Activated naive CD4-positive, alpha-beta T cell treated with anti-CD3 and anti-CD28 coated beads, Interleukin-2, amount 50 U/mL, for 72 hours (primary cell): ENCODE measurements at regions not wholly inside any gene's neighbourhood (a gene's known extent, or its start where the extent isn't known, plus 50 kb on each side); places are given as distances from the start of the nearest gene placed in this dataset.

Experiments used
- ATAC-seq, 2 donors: fragments of 150-1000 bp; cut with Tn5 transposase; 2 replicates each; pipeline ENCODE4 v1.10.0; 2021; ENCODE audit warnings: mild to moderate bottlenecking in 2 of 2, moderate library complexity in 2 of 2
- DNase-seq, 2 donors: peaks; one replicate each; pipeline ENCODE4 v3.0.0; 2021 to 2022; ENCODE audit warnings: low spot score in 2 of 2
- H3K27ac Mint-ChIP-seq, 2 donors: one replicate each; pipeline ENCODE4 v1.8.0; 2022; ENCODE audit warnings: mild to moderate bottlenecking in 2 of 2, mixed read lengths in 2 of 2
- H3K36me3 Mint-ChIP-seq, 2 donors: one replicate each; pipeline ENCODE4 v1.8.0; 2022; ENCODE audit warnings: mixed read lengths in 2 of 2
- H3K9me3 Mint-ChIP-seq, 2 donors: one replicate each; pipeline ENCODE4 v1.8.0; 2022; ENCODE audit warnings: mixed read lengths in 2 of 2

DNA sequence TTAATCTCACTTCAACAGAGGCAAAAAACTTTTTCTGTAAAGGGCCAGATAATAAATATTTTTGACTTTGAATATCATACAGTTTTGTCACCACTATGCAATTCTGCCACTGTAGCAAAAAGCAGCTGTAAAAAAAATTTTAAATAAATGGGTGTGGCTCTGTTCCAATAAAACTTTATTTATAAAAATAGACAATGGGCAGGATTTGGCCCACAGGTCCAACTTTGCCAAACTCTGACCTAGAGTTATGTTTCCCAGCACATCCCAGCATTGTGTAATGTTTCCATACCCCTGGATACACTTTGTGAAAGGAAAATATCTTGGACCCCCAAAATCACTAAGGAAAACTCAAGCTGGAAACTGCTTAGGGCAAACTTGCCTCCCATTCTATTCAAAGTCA, 94.9 kb upstream of the USP38 start:
- no peaks in the 10 kb centered on the region for H3K36me3 Mint-ChIP-seq
- H3K9me3 Mint-ChIP-seq = no peaks in the 10 kb centered on the region
- no peak overlapping the region for H3K27ac Mint-ChIP-seq
- DNase-seq = no peak
- no peak for ATAC-seq

DNA sequence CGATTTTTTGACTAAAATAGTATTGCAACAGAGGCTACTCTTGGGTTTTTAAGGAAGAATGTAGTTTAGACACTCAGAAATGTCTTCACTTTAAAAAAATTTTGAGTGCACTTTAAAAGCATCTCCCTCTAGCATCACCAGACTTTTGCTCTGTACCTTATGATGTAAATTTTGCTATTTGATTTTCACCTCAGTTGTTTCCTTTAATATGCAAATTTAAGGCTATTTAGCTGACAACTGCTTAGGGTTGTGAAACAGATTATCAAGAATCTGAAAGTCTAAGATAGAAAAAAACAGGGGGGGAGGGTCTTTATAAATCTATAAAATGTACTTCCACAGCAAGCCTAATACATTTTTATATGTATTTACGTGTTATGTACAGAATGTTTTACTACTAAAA, 92.9 kb upstream of the USP38 start:
- H3K36me3 Mint-ChIP-seq = no peaks in the 10 kb centered on the region
- DNase-seq (no peak), ATAC-seq (no peak)
- H3K27ac Mint-ChIP-seq = no peak overlapping the region
- no peaks in the 10 kb centered on the region for H3K9me3 Mint-ChIP-seq

DNA sequence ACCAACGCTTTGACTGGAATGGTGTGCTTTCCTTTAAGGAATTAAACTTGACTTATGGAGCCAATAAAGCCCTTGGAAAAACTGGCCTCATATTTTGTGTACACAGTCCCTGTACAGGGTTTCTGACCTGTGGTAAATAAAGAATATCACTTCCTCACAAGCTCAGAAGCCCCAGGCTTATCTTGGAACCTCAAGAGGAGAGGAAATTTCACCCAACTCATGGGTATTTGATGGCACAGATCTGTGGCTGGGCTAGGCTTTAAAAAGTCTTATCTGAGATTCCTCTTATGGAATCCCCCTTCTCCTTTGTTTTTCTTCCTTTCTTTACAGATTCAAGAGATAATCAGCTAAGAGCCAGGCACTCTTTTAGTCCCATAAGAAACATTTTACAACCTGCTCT, 89.3 kb upstream of the USP38 start:
- H3K27ac Mint-ChIP-seq = no peak overlapping the region
- ATAC-seq (no peak), DNase-seq (no peak)
- H3K36me3 Mint-ChIP-seq = peaks cover 0 to 6% of the 10 kb centered on the region in 2 donors
- no peaks in the 10 kb centered on the region for H3K9me3 Mint-ChIP-seq

DNA sequence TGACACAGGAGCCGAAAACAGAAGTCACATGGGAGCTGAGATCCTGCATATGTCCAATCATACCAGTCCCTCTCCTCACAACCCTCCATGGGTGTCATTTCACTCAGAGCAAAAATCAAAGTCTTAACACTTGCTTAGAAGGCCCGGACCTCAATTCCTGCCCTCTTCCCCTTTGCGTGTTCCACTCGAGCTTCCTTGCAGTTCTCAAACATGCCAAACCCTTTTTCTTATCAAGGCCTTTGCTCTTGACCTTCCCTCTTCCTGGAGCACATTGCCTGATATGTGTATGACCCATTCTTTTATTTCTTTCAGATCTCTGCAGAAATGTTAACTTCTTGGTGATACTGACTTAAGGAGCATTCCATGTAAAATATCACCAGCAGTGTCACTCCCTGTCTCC, 87.0 kb upstream of the USP38 start:
- Mint-ChIP-seq H3K36me3 (peaks cover 0 to 6% of the 10 kb centered on the region in 2 donors), H3K27ac (no peak overlapping the region), H3K9me3 (no peaks in the 10 kb centered on the region)
- no peak for DNase-seq
- no peak for ATAC-seq

DNA sequence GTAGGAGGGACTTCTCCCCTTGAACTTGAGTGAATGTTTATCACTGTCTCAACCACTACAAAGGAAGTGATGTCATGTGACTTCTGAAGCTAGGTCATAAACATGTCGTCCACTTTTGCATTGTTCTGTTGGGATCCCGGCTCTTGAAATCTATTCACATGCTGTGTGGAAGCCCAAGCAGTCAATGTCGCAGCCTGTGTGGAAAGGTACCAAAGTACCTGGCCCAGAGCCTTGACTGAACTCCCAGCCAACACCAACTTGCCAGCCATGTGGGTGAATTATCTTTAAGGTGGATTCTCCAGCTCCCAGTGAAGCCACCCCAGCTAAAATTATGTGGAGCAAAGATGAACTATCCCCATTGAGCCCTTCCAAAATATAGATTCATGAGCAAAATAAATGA, 85.0 kb upstream of the USP38 start:
- H3K9me3 Mint-ChIP-seq = no peaks in the 10 kb centered on the region
- ATAC-seq = no peak
- no peak for DNase-seq

DNA sequence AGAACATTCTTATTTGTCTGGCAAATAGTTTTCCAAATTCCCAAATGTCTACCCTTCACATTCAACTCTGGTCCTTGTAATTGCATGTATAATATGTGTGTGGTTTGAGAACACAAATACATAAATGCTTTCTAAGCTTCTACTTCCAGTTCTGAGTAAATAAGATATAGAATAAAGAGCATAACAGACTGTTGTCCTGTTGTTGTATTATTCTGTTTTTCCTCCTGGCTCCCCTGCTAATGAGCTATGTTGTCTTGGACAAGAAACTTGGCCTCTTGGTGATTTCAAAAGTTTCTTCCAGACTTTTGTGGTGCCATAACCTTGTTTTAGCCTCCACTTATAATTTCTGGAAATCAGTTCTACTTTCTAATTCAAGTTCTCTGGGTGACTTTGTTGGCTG, 75.3 kb upstream of the USP38 start:
- Mint-ChIP-seq H3K9me3 (peaks cover 0 to 5% of the 10 kb centered on the region in 2 donors), H3K36me3 (no peaks in the 10 kb centered on the region), H3K27ac (no peak overlapping the region)
- DNase-seq = no peak
- no peak for ATAC-seq

More for the DNA sequence above, 85.0 kb upstream of the USP38 start:
- no peak overlapping the region for H3K27ac Mint-ChIP-seq
- H3K36me3 Mint-ChIP-seq = peaks cover 0 to 6% of the 10 kb centered on the region in 2 donors

DNA sequence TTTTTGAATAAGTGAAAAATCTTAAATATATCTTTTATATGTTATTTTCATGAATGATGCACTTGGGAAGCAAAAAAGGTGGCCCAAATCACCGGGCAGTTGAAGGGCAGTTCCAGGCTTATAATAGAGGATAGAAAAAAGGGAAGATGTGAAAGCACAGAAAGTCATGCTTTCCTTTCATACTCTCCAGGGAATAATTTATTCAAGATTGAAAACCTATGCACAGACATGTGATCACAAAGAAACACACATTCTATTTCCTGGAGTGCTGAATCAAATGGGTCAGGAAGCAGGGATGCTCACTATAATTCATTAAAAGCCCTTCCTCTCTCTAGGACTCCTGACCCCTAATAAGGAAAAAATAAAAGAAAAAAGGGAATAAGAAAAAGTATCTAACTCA, 66.1 kb upstream of the USP38 start:
- no peaks in the 10 kb centered on the region for H3K9me3 Mint-ChIP-seq
- DNase-seq (no peak), ATAC-seq (no peak)
- no peaks in the 10 kb centered on the region for H3K36me3 Mint-ChIP-seq
- no peak overlapping the region for H3K27ac Mint-ChIP-seq

DNA sequence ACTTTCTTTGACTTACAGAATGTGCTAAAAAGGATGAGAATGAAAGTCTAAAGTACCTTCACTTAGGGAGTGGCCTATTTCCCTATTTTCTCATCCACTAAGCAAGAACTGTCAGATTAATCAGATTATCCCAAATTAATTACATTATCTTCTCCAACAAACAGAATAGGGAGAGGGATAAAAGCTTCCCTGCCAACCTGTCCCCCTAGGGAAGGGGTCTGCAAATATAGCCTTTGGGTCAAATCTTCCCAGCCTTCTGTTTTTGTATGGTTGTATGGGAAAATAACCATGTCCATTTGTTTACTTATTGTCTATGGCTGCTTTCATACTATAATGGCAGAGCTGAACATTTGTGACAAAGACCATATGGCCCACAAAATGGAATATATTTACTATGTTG, 57.1 kb upstream of the USP38 start:
- ATAC-seq (no peak), DNase-seq (no peak)
- peaks cover 0 to 8% of the 10 kb centered on the region in 2 donors for H3K36me3 Mint-ChIP-seq
- no peak overlapping the region for H3K27ac Mint-ChIP-seq
- H3K9me3 Mint-ChIP-seq = peaks cover 4% of the 10 kb centered on the region in 2 donors

DNA sequence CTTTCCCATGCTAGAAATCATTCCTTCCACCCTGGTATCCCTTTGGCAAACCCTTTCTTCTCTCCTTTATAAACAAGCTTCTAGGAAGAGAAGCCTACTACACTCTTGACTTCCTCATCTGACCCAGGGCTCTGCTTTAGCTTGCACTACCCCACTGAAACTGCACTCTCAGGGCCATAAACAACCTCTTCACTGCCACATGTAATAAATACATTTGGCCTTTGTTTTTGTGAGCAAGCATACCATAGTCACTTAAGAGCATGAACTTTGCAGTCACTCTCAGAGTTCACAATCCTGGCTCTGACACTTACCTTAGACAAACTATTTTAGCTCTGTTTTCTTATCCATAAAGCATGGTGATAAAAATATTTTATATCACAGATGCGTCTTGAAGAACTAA, 50.7 kb upstream of the USP38 start:
- Mint-ChIP-seq H3K27ac (no peak overlapping the region), H3K9me3 (no peaks in the 10 kb centered on the region), H3K36me3 (no peaks in the 10 kb centered on the region)
- DNase-seq (no peak), ATAC-seq (no peak)
